ENCODE measurements at regions not wholly inside any gene's neighbourhood (a gene's known extent, or its start where the extent isn't known, plus 50 kb on each side); places are given as distances from the start of the nearest gene placed in this dataset.

DNA sequence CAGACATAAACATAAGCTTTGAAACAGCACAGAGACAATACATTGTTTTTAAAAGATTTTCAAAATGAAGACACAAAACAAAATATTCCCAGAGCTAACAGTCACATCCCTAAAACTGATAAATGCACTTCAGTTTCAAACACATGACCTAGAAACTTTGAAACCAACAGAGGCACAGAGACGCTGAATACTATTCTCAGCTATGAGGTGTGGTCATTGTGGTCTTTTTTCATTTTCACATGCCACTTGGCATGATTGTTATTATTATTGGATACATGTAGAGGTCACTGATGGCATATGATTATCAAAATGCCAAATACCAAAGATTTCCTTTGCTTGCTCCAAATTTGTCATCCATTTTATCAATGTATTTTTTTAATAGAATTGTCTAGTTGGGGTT, 306.9 kb downstream of the QKI start:
- CTCF ChIA-PET, result no interaction called here
- intact Hi-C loops (cut with micrococcal nuclease; ENCODE audit: unreplicated experiment), result no loop called here
- no peaks in the 10 kb centered on the region for H3K9me3 Mint-ChIP-seq (ENCODE audit: low read depth, unreplicated experiment)

DNA sequence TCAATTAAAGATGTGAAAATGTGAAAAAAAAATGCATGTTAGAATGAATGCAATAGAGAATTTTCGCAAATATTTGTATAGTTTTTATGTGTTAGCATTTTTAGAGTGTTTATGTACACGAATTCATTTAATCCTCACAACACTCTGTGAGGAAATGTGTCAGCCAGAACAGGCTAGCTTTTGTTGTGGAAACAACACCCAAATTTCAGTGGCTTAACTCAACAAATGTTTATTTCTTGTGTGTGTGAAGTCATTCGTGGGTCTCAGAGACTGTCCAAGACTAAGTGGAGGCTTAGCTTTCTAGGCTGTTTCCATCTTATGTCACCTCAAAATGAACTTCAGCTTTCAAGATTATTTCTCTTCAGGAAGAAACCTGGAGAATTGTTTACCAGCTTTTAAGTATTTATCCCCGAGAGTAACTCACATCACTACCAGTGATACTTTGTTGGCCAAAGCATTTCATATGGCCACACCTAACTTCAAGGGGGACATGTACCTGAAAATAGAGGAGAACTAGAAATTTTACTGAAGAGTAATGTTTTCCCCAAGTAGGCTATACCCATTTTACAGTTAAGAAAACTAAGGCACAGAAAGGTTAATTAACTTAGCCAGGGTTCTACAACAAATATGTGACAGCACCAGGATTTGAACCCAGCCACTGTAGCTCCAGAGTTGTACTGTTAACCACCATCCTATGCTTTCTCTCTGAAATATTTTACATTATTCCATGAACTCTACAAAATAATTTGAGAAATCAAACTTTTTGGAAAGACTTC, 306.1 kb downstream of the QKI start:
- Mint-ChIP-seq H3K36me3 (ENCODE audit: insufficient read depth, unreplicated experiment) (no peaks in the 10 kb centered on the region), H3K27me3 (ENCODE audit: unreplicated experiment) (no peaks in the 10 kb centered on the region), H3K27ac (ENCODE audit: unreplicated experiment) (no peak overlapping the region), H3K4me3 (ENCODE audit: low read depth, unreplicated experiment) (no peak overlapping the region), H3K9me3 (ENCODE audit: low read depth, unreplicated experiment) (no peaks in the 10 kb centered on the region), H3K4me1 (ENCODE audit: low read depth, unreplicated experiment) (no peaks in the 10 kb centered on the region)
- intact Hi-C loops (cut with micrococcal nuclease; ENCODE audit: unreplicated experiment), result no loop called here
- TF ChIP-seq, protein P1, sequence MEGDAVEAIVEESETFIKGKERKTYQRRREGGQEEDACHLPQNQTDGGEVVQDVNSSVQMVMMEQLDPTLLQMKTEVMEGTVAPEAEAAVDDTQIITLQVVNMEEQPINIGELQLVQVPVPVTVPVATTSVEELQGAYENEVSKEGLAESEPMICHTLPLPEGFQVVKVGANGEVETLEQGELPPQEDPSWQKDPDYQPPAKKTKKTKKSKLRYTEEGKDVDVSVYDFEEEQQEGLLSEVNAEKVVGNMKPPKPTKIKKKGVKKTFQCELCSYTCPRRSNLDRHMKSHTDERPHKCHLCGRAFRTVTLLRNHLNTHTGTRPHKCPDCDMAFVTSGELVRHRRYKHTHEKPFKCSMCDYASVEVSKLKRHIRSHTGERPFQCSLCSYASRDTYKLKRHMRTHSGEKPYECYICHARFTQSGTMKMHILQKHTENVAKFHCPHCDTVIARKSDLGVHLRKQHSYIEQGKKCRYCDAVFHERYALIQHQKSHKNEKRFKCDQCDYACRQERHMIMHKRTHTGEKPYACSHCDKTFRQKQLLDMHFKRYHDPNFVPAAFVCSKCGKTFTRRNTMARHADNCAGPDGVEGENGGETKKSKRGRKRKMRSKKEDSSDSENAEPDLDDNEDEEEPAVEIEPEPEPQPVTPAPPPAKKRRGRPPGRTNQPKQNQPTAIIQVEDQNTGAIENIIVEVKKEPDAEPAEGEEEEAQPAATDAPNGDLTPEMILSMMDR (IDR thresholded peaks at IDR 0.05; ENCODE audit: unreplicated experiment), result no peak
- CTCF ChIA-PET, result no interaction called here
- BruUV-seq (replicated peaks), result no TSS peak
- DNase-seq, result no peak

More for the DNA sequence above, 306.9 kb downstream of the QKI start:
- DNase-seq, result no peak
- TF ChIP-seq, protein P1 (IDR thresholded peaks at IDR 0.05; ENCODE audit: unreplicated experiment), result no peak
- BruUV-seq (replicated peaks), result no TSS peak
- no peak overlapping the region for H3K27ac Mint-ChIP-seq (ENCODE audit: unreplicated experiment)
- H3K4me1 Mint-ChIP-seq (ENCODE audit: low read depth, unreplicated experiment), result no peaks in the 10 kb centered on the region
- H3K27me3 Mint-ChIP-seq (ENCODE audit: unreplicated experiment), result no peaks in the 10 kb centered on the region
- H3K36me3 Mint-ChIP-seq (ENCODE audit: insufficient read depth, unreplicated experiment), result no peaks in the 10 kb centered on the region
- no peak overlapping the region for H3K4me3 Mint-ChIP-seq (ENCODE audit: low read depth, unreplicated experiment)

DNA sequence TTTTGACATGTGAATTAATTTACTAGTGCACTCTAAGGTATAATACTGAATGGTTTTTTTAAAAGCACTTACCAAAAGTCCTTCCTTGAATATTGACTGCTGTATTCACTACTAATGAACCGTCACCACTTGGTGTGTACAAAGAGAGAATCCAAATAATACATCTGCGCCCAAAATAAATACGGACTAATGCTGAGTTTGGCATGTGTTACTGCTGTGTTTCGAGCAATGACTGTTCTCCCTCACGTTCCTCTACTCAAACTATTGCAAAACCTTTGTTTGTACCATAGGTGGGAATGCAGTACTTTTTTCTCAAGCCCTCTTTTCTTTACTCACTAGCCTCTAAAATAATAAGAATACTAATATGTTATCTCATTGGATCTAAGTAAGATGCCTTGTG, 305.5 kb downstream of the QKI start:
- BruUV-seq (replicated peaks), result no TSS peak
- CTCF ChIA-PET, result no interaction called here
- DNase-seq, result no peak
- TF ChIP-seq, protein P1 (IDR thresholded peaks at IDR 0.05; ENCODE audit: unreplicated experiment), result no peak
- intact Hi-C loops (cut with micrococcal nuclease; ENCODE audit: unreplicated experiment), result no loop called here
- Mint-ChIP-seq H3K36me3 (ENCODE audit: insufficient read depth, unreplicated experiment) (no peaks in the 10 kb centered on the region), H3K4me3 (ENCODE audit: low read depth, unreplicated experiment) (no peak overlapping the region), H3K9me3 (ENCODE audit: low read depth, unreplicated experiment) (no peaks in the 10 kb centered on the region), H3K27ac (ENCODE audit: unreplicated experiment) (no peak overlapping the region), H3K4me1 (ENCODE audit: low read depth, unreplicated experiment) (no peaks in the 10 kb centered on the region), H3K27me3 (ENCODE audit: unreplicated experiment) (no peaks in the 10 kb centered on the region)

DNA sequence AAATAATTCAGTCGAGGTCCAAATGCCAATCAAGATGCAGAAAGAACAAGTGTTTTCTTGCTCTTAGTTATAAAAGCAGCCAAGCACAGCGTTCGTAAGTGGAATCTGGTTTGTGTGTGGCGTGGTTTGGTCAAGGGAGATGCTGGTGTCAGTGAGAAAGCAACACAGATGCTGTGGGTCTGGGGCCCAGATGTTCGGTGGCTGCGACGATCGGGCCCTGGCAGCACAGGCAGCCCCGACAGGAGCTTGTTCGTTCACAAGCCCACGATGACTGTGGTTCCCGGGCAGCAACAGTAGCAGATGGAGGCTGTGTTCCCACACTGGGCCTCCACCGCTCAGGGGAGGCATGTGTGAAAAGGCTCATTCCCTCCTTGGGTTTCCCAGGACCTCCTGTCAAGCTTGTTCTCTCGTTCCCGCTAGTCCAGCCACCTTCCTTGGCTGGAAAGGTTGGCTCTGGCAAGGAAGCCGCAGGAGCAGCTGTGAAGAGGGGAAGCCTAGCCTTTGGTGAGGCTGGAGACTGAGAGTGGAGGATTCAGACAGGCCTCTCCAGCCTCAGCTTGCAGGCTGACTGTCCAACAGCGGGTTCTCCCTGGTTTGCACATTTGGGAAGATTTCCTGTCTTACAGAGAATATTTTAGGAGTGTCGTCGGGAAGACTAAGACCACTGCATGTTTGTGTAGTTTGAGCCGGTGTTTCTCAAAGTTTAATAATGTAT, 304.7 kb downstream of the QKI start:
- H3K9me3 Mint-ChIP-seq (ENCODE audit: low read depth, unreplicated experiment), result no peaks in the 10 kb centered on the region
- intact Hi-C loops (cut with micrococcal nuclease; ENCODE audit: unreplicated experiment), result no loop called here
- DNase-seq, result no peak
- H3K4me3 Mint-ChIP-seq (ENCODE audit: low read depth, unreplicated experiment), result no peak overlapping the region
- no peak overlapping the region for H3K27ac Mint-ChIP-seq (ENCODE audit: unreplicated experiment)
- CTCF ChIA-PET, result no interaction called here
- no peaks in the 10 kb centered on the region for H3K4me1 Mint-ChIP-seq (ENCODE audit: low read depth, unreplicated experiment)
- TF ChIP-seq, protein P1 (IDR thresholded peaks at IDR 0.05; ENCODE audit: unreplicated experiment), result no peak
- no TSS peak for BruUV-seq (replicated peaks)
- H3K27me3 Mint-ChIP-seq (ENCODE audit: unreplicated experiment), result no peaks in the 10 kb centered on the region
- H3K36me3 Mint-ChIP-seq (ENCODE audit: insufficient read depth, unreplicated experiment), result no peaks in the 10 kb centered on the region
